Ecto neural progenitor cell (in vitro differentiated cells): ENCODE measurements at regions not wholly inside any gene's neighbourhood (a gene's known extent, or its start where the extent isn't known, plus 50 kb on each side); places are given as distances from the start of the nearest gene placed in this dataset.
"Not testable (repeated sequence)": the region's sequence is repeated elsewhere in the genome, so short reads cannot be mapped to it uniquely, and the experiment has no call there.

Experiments used
- DNase-seq: peaks from one replicate; pipeline ENCODE4 v3.0.0-alpha.2; 2018; ENCODE audit warnings: low spot score

GRCh38 chr4:178165251-178165950 lies 723.2 kb upstream of the AGA start:
- no peak for DNase-seq

GRCh38 chr4:178165951-178166308 lies 723.7 kb upstream of the AGA start:
- DNase-seq, result no peak

GRCh38 chr4:178173771-178174170 lies 731.5 kb upstream of the AGA start:
- DNase-seq, result no peak

- DNase-seq, result no peak
Observed at GRCh38 chr4:178174756-178175155, 732.5 kb upstream of the AGA start.

GRCh38 chr4:178185517-178185916 lies 743.3 kb upstream of the AGA start:
- DNase-seq, result no peak

GRCh38 chr4:178192611-178193010 lies 750.4 kb upstream of the AGA start:
- DNase-seq, result no peak

GRCh38 chr4:178196751-178197374 lies 754.6 kb upstream of the AGA start:
- DNase-seq, result no peak

- no peak for DNase-seq
Observed at GRCh38 chr4:178198691-178199090, 756.5 kb upstream of the AGA start.

GRCh38 chr4:178202422-178202821 lies 760.2 kb upstream of the AGA start:
- DNase-seq, result no peak

- DNase-seq, result no peak
Observed at GRCh38 chr4:178205826-178206225, 763.6 kb upstream of the AGA start.

- DNase-seq, result no peak
Observed at GRCh38 chr4:178215309-178215708, 773.1 kb upstream of the AGA start.

GRCh38 chr4:178215763-178216162 lies 773.5 kb upstream of the AGA start:
- DNase-seq, result no peak

- DNase-seq, result not testable (repeated sequence)
Observed at GRCh38 chr4:178226421-178226820, 784.2 kb upstream of the AGA start.

- no peak for DNase-seq
Observed at GRCh38 chr4:178233906-178234305, 791.7 kb upstream of the AGA start.

- DNase-seq, result no peak
Observed at GRCh38 chr4:178240891-178241290, 798.7 kb upstream of the AGA start.

- DNase-seq, result no peak
Observed at GRCh38 chr4:178241601-178242118, 799.4 kb upstream of the AGA start.

GRCh38 chr4:178242655-178243054 lies 800.4 kb upstream of the AGA start:
- no peak for DNase-seq

GRCh38 chr4:178244785-178245184 lies 802.5 kb upstream of the AGA start:
- no peak for DNase-seq

- DNase-seq, result no peak
Observed at GRCh38 chr4:178255172-178255571, 812.9 kb upstream of the AGA start.

- DNase-seq, result no peak
Observed at GRCh38 chr4:178258603-178259002, 816.4 kb upstream of the AGA start.

- DNase-seq, result no peak
Observed at GRCh38 chr4:178259566-178259965, 817.3 kb upstream of the AGA start.

GRCh38 chr4:178264001-178264400 lies 821.8 kb upstream of the AGA start:
- no peak for DNase-seq

GRCh38 chr4:178271386-178271785 lies 829.1 kb upstream of the AGA start:
- DNase-seq, result no peak

GRCh38 chr4:178273168-178273567 lies 830.9 kb upstream of the AGA start:
- no peak for DNase-seq
